ENCODE measurements at regions not wholly inside any gene's neighbourhood (a gene's known extent, or its start where the extent isn't known, plus 50 kb on each side); places are given as distances from the start of the nearest gene placed in this dataset.

DNA sequence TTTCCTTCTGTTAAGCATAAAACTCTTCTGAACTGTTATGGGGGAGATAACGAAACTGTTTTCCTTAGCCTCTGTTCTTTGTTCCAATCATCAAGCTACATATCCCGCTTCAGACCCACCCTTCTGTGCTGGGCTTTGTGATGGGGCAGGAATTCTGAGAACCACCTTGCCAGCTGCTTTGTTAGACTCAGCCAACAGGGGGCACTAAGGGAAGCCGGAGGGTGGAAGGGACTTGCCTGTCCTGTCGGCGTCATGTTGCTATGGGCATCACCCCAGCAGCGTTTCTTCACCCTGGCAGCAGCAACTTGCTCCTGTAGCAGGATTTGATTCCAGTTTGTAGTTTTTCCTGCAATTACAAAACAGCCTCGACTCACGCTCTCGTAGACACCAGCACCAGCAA lies 169.1 kb downstream of the CAAP1 start:
- TF ChIP-seq, protein P1, sequence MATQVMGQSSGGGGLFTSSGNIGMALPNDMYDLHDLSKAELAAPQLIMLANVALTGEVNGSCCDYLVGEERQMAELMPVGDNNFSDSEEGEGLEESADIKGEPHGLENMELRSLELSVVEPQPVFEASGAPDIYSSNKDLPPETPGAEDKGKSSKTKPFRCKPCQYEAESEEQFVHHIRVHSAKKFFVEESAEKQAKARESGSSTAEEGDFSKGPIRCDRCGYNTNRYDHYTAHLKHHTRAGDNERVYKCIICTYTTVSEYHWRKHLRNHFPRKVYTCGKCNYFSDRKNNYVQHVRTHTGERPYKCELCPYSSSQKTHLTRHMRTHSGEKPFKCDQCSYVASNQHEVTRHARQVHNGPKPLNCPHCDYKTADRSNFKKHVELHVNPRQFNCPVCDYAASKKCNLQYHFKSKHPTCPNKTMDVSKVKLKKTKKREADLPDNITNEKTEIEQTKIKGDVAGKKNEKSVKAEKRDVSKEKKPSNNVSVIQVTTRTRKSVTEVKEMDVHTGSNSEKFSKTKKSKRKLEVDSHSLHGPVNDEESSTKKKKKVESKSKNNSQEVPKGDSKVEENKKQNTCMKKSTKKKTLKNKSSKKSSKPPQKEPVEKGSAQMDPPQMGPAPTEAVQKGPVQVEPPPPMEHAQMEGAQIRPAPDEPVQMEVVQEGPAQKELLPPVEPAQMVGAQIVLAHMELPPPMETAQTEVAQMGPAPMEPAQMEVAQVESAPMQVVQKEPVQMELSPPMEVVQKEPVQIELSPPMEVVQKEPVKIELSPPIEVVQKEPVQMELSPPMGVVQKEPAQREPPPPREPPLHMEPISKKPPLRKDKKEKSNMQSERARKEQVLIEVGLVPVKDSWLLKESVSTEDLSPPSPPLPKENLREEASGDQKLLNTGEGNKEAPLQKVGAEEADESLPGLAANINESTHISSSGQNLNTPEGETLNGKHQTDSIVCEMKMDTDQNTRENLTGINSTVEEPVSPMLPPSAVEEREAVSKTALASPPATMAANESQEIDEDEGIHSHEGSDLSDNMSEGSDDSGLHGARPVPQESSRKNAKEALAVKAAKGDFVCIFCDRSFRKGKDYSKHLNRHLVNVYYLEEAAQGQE (IDR thresholded peaks at IDR 0.05; ENCODE audit: insufficient read depth in 1 of 2, low read depth in 2 of 2, low read length in 1 of 2): no peak
- TF ChIP-seq, protein P2, sequence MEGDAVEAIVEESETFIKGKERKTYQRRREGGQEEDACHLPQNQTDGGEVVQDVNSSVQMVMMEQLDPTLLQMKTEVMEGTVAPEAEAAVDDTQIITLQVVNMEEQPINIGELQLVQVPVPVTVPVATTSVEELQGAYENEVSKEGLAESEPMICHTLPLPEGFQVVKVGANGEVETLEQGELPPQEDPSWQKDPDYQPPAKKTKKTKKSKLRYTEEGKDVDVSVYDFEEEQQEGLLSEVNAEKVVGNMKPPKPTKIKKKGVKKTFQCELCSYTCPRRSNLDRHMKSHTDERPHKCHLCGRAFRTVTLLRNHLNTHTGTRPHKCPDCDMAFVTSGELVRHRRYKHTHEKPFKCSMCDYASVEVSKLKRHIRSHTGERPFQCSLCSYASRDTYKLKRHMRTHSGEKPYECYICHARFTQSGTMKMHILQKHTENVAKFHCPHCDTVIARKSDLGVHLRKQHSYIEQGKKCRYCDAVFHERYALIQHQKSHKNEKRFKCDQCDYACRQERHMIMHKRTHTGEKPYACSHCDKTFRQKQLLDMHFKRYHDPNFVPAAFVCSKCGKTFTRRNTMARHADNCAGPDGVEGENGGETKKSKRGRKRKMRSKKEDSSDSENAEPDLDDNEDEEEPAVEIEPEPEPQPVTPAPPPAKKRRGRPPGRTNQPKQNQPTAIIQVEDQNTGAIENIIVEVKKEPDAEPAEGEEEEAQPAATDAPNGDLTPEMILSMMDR (IDR thresholded peaks at IDR 0.05): peak; percentile 41
- TF ChIP-seq TCF7L2 (IDR thresholded peaks at IDR 0.05; ENCODE audit: low read depth, low read length) (no peak), SIN3A (IDR thresholded peaks at IDR 0.05; ENCODE audit: borderline replicate concordance, insufficient read depth, low read depth, low read length) (no peak), POLR2AphosphoS5 (IDR thresholded peaks at IDR 0.05; ENCODE audit: low read depth, low read length) (no peak)
